HuH-7 (cell line): ENCODE measurements at regions not wholly inside any gene's neighbourhood (a gene's known extent, or its start where the extent isn't known, plus 50 kb on each side); places are given as distances from the start of the nearest gene placed in this dataset.
"Not testable (repeated sequence)": the region's sequence is repeated elsewhere in the genome, so short reads cannot be mapped to it uniquely, and the experiment has no call there.

Source experiments
- DNase-seq: peaks from one replicate; pipeline ENCODE4 v3.0.0; 2011; ENCODE audit warnings: low spot score

- DNase-seq, result no peak
Observed at GRCh38 chr19:29054886-29055675, 157.9 kb downstream of the UQCRFS1 start.

GRCh38 chr19:29048873-29049272 lies 164.1 kb downstream of the UQCRFS1 start:
- no peak for DNase-seq

GRCh38 chr19:29045679-29046254 lies 167.2 kb downstream of the UQCRFS1 start:
- DNase-seq, result no peak

GRCh38 chr19:29044037-29044436 lies 168.9 kb downstream of the UQCRFS1 start:
- no peak for DNase-seq

GRCh38 chr19:29042450-29042849 lies 170.5 kb downstream of the UQCRFS1 start:
- DNase-seq, result no peak

GRCh38 chr19:29040951-29041350 lies 172.0 kb downstream of the UQCRFS1 start:
- DNase-seq, result no peak

GRCh38 chr19:29040292-29040691 lies 172.7 kb downstream of the UQCRFS1 start:
- no peak for DNase-seq

GRCh38 chr19:29039036-29039435 lies 173.9 kb downstream of the UQCRFS1 start:
- not testable (repeated sequence) for DNase-seq

GRCh38 chr19:29031216-29031615 lies 181.7 kb downstream of the UQCRFS1 start:
- no peak for DNase-seq

GRCh38 chr19:29029268-29029958 lies 183.5 kb downstream of the UQCRFS1 start:
- DNase-seq, result no peak

GRCh38 chr19:29022599-29022998 lies 190.4 kb downstream of the UQCRFS1 start:
- no peak for DNase-seq

GRCh38 chr19:29022165-29022564 lies 190.8 kb downstream of the UQCRFS1 start:
- DNase-seq, result no peak

GRCh38 chr19:29021232-29021916 lies 191.6 kb downstream of the UQCRFS1 start:
- DNase-seq, result no peak

- DNase-seq, result no peak
Observed at GRCh38 chr19:29019403-29019802, 193.5 kb downstream of the UQCRFS1 start.

- no peak for DNase-seq
Observed at GRCh38 chr19:29018542-29018941, 194.4 kb downstream of the UQCRFS1 start.

- DNase-seq, result no peak
Observed at GRCh38 chr19:29017788-29018187, 195.2 kb downstream of the UQCRFS1 start.

- DNase-seq, result no peak
Observed at GRCh38 chr19:29016926-29017760, 195.8 kb downstream of the UQCRFS1 start.

GRCh38 chr19:29016353-29016752 lies 196.6 kb downstream of the UQCRFS1 start:
- DNase-seq, result no peak

- DNase-seq, result no peak
Observed at GRCh38 chr19:29015569-29015968, 197.4 kb downstream of the UQCRFS1 start.

GRCh38 chr19:29014857-29015436 lies 198.0 kb downstream of the UQCRFS1 start:
- DNase-seq, result no peak

GRCh38 chr19:29013988-29014387 lies 199.0 kb downstream of the UQCRFS1 start:
- DNase-seq, result no peak
